HL-60 (cell line): ENCODE measurements at regions not wholly inside any gene's neighbourhood (a gene's known extent, or its start where the extent isn't known, plus 50 kb on each side); places are given as distances from the start of the nearest gene placed in this dataset.

Experiments used
- POLR2AphosphoS5 ChIP-seq: IDR thresholded peaks from 2 replicates; pipeline ENCODE4 v1.6.1; 2012; ENCODE audit warnings: low read depth
- TF ChIP-seq, protein P1 (sequence below): IDR thresholded peaks from one replicate; pipeline ENCODE4 v1.5.1; 2011; ENCODE audit warnings: low read length, control low read depth, inconsistent platforms; ENCODE audit not compliant: insufficient read depth

DNA sequence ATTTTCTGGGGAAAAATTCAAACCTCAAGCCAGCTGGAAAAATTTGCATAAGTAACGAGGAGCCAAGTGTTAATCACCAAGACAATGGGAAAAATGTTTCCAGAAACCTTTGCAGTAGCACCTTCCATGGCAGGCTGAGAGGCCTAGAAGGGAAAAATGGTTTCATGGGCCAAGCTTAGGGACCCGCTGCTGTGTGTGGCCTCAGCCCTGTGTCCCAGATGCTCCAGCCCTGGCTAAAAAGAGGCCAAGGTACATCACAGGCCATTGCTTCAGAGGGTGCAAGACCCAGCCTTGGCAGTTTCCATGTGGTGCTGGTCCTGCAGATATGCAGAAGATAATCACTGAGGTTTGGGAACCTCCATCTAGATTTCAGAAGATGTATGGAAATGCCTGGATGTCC, 98.3 kb upstream of the NWD2 start:
- TF ChIP-seq, protein P1, sequence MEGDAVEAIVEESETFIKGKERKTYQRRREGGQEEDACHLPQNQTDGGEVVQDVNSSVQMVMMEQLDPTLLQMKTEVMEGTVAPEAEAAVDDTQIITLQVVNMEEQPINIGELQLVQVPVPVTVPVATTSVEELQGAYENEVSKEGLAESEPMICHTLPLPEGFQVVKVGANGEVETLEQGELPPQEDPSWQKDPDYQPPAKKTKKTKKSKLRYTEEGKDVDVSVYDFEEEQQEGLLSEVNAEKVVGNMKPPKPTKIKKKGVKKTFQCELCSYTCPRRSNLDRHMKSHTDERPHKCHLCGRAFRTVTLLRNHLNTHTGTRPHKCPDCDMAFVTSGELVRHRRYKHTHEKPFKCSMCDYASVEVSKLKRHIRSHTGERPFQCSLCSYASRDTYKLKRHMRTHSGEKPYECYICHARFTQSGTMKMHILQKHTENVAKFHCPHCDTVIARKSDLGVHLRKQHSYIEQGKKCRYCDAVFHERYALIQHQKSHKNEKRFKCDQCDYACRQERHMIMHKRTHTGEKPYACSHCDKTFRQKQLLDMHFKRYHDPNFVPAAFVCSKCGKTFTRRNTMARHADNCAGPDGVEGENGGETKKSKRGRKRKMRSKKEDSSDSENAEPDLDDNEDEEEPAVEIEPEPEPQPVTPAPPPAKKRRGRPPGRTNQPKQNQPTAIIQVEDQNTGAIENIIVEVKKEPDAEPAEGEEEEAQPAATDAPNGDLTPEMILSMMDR = no peak
- no peak for TF ChIP-seq POLR2AphosphoS5
